ENCODE measurements at regions not wholly inside any gene's neighbourhood (a gene's known extent, or its start where the extent isn't known, plus 50 kb on each side); places are given as distances from the start of the nearest gene placed in this dataset.

- Histone ChIP-seq H3K27me3 (ENCODE audit: insufficient read depth, low read length) (no peaks in the 10 kb centered on the region), H3K4me1 (ENCODE audit: control insufficient read depth in 1 of 2, insufficient read depth in 2 of 2, low read length in 2 of 2) (no peaks in the 10 kb centered on the region), H2AFZ (ENCODE audit: low read depth, low read length, poor library complexity, severe bottlenecking) (no peak overlapping the region), H3K4me3 (replicated peaks in 1 of 2; ENCODE audit: low read depth in 1 of 2, low read length in 2 of 2) (no peak overlapping the region), H3K9me3 (ENCODE audit: control insufficient read depth in 1 of 2, insufficient read depth in 1 of 2, low read depth in 1 of 2, low read length in 2 of 2) (no peaks in the 10 kb centered on the region), H3K9me2 (ENCODE audit: insufficient read depth) (no peaks in the 10 kb centered on the region), H3K27ac (ENCODE audit: low read depth, low read length) (no peak overlapping the region), H3K79me2 (ENCODE audit: insufficient read depth, low read length) (no peaks in the 10 kb centered on the region), H3K36me3 (ENCODE audit: control insufficient read depth in 1 of 2, insufficient read depth in 2 of 2, low read length in 2 of 2) (no peaks in the 10 kb centered on the region), H4K20me1 (ENCODE audit: insufficient read depth) (no peaks in the 10 kb centered on the region), H3K9ac (ENCODE audit: low read length) (no peak overlapping the region), H3K4me2 (ENCODE audit: low read length) (no peak overlapping the region)
- TF ChIP-seq YY1 (IDR thresholded peaks at IDR 0.05; ENCODE audit: extremely low read depth, insufficient replicate concordance, low read depth, low read length) = no peak
- no peak for TF ChIP-seq TCF7L2 (IDR thresholded peaks at IDR 0.05; ENCODE audit: borderline replicate concordance, extremely low read depth, insufficient read depth, insufficient read length)
- no peak for TF ChIP-seq POLR2AphosphoS5 (IDR thresholded peaks at IDR 0.05; ENCODE audit: low read depth, low read length)
- TF ChIP-seq EZH2phosphoT487 (IDR thresholded peaks at IDR 0.05; ENCODE audit: borderline replicate concordance) = no peak
- no peak for TF ChIP-seq JUND (IDR thresholded peaks at IDR 0.05)
- TF ChIP-seq CEBPB (IDR thresholded peaks at IDR 0.05; ENCODE audit: low read depth) = no peak
- TF ChIP-seq EGR1 (IDR thresholded peaks at IDR 0.05; ENCODE audit: low read depth) = no peak
- DNase-seq (ENCODE audit: low read depth, low spot score) = no peak
- ChIA-PET POLR2A (no interaction called here), CTCF (no interaction called here), RAD21 (ENCODE audit: low non-redundant PET in 1 of 2, low total read pairs in 2 of 2, uncharacterized antibody in 2 of 2, unreplicated experiment in 2 of 2) (no interaction called here)
- no peak for ATAC-seq
- intact Hi-C loops (cut with micrococcal nuclease) = no loop called here
- BruUV-seq (replicated peaks) = no TSS peak
Measured at GRCh38 chr4:96558466-96558865, 718.6 kb downstream of the PDHA2 start.

- RAD21 ChIA-PET (ENCODE audit: low non-redundant PET in 1 of 2, low total read pairs in 2 of 2, uncharacterized antibody in 2 of 2, unreplicated experiment in 2 of 2) = no interaction called here
- H3K36me3 ChIP-seq (ENCODE audit: control insufficient read depth in 1 of 2, insufficient read depth in 2 of 2, low read length in 2 of 2) = no peaks in the 10 kb centered on the region
- H3K4me3 ChIP-seq (replicated peaks in 1 of 2; ENCODE audit: low read depth in 1 of 2, low read length in 2 of 2) = no peak overlapping the region
- H3K9me3 ChIP-seq (ENCODE audit: control insufficient read depth in 1 of 2, insufficient read depth in 1 of 2, low read depth in 1 of 2, low read length in 2 of 2) = no peaks in the 10 kb centered on the region
- no peak overlapping the region for H2AFZ ChIP-seq (ENCODE audit: low read depth, low read length, poor library complexity, severe bottlenecking)
- no peak overlapping the region for H3K27ac ChIP-seq (ENCODE audit: low read depth, low read length)
- DNase-seq (ENCODE audit: low read depth, low spot score) = no peak
- no peak overlapping the region for H3K4me2 ChIP-seq (ENCODE audit: low read length)
- intact Hi-C loops (cut with micrococcal nuclease) = no loop called here
- BruUV-seq (replicated peaks) = no TSS peak
- H3K79me2 ChIP-seq (ENCODE audit: insufficient read depth, low read length) = no peaks in the 10 kb centered on the region
- H4K20me1 ChIP-seq (ENCODE audit: insufficient read depth) = no peaks in the 10 kb centered on the region
- no peaks in the 10 kb centered on the region for H3K27me3 ChIP-seq (ENCODE audit: insufficient read depth, low read length)
- ATAC-seq = no peak
- H3K9me2 ChIP-seq (ENCODE audit: insufficient read depth) = no peaks in the 10 kb centered on the region
- CTCF ChIA-PET = no interaction called here
- TF ChIP-seq FOSL1 (IDR thresholded peaks at IDR 0.05; ENCODE audit: low read depth) (no peak), POLR2AphosphoS5 (IDR thresholded peaks at IDR 0.05; ENCODE audit: low read depth, low read length) (no peak), REST (IDR thresholded peaks at IDR 0.05; ENCODE audit: low read depth) (no peak)
- no peak overlapping the region for H3K9ac ChIP-seq (ENCODE audit: low read length)
- POLR2A ChIA-PET = no interaction called here
- no peaks in the 10 kb centered on the region for H3K4me1 ChIP-seq (ENCODE audit: control insufficient read depth in 1 of 2, insufficient read depth in 2 of 2, low read length in 2 of 2)
Measured at GRCh38 chr4:96566755-96567154, 726.9 kb downstream of the PDHA2 start.
